ENCODE measurements at regions not wholly inside any gene's neighbourhood (a gene's known extent, or its start where the extent isn't known, plus 50 kb on each side); places are given as distances from the start of the nearest gene placed in this dataset.

GRCh38 chr15:95417761-95418160 is 912.7 kb upstream of the NR2F2 start:
- DNase-seq: no peak

- DNase-seq: no peak
These were observed 908.2 kb upstream of the NR2F2 start for GRCh38 chr15:95422255-95422654.

GRCh38 chr15:95425859-95426258 is 904.6 kb upstream of the NR2F2 start:
- no peak for DNase-seq

- no peak for DNase-seq
These were observed 901.2 kb upstream of the NR2F2 start for GRCh38 chr15:95429345-95429744.

GRCh38 chr15:95431518-95431917 is 899.0 kb upstream of the NR2F2 start:
- no peak for DNase-seq

GRCh38 chr15:95432878-95433405 is 897.6 kb upstream of the NR2F2 start:
- no peak for DNase-seq

GRCh38 chr15:95439922-95440376 is 890.6 kb upstream of the NR2F2 start:
- no peak for DNase-seq

- DNase-seq: no peak
These were observed 889.8 kb upstream of the NR2F2 start for GRCh38 chr15:95440712-95441111.

GRCh38 chr15:95442107-95442719 is 888.3 kb upstream of the NR2F2 start:
- no peak for DNase-seq

GRCh38 chr15:95444860-95445259 is 885.6 kb upstream of the NR2F2 start:
- no peak for DNase-seq

GRCh38 chr15:95446854-95447253 is 883.6 kb upstream of the NR2F2 start:
- peak; percentile 67 for DNase-seq

GRCh38 chr15:95447486-95447885 is 883.0 kb upstream of the NR2F2 start:
- no peak for DNase-seq

GRCh38 chr15:95448531-95449229 is 881.8 kb upstream of the NR2F2 start:
- DNase-seq: no peak

GRCh38 chr15:95449230-95449628 is 881.3 kb upstream of the NR2F2 start:
- no peak for DNase-seq

- DNase-seq: no peak
These were observed 880.1 kb upstream of the NR2F2 start for GRCh38 chr15:95450413-95450812.

- no peak for DNase-seq
These were observed 878.6 kb upstream of the NR2F2 start for GRCh38 chr15:95451938-95452337.

- no peak for DNase-seq
These were observed 875.9 kb upstream of the NR2F2 start for GRCh38 chr15:95454403-95455262.

GRCh38 chr15:95457520-95457919 is 873.0 kb upstream of the NR2F2 start:
- no peak for DNase-seq

- DNase-seq: no peak
These were observed 871.8 kb upstream of the NR2F2 start for GRCh38 chr15:95458721-95459120.

- DNase-seq: no peak
These were observed 871.2 kb upstream of the NR2F2 start for GRCh38 chr15:95459273-95459672.

GRCh38 chr15:95464509-95464908 is 866.0 kb upstream of the NR2F2 start:
- DNase-seq: no peak

- no peak for DNase-seq
These were observed 861.7 kb upstream of the NR2F2 start for GRCh38 chr15:95468820-95469219.

- DNase-seq: no peak
These were observed 861.0 kb upstream of the NR2F2 start for GRCh38 chr15:95469496-95470000.
